Peyer's patch (tissue), 4 donors: ENCODE measurements at regions not wholly inside any gene's neighbourhood (a gene's known extent, or its start where the extent isn't known, plus 50 kb on each side); places are given as distances from the start of the nearest gene placed in this dataset.

Source experiments
- POLR2A ChIP-seq, 2 donors: fragments of 450-650 bp; IDR thresholded peaks; one replicate each; pipeline ENCODE4 v1.5.1; 2017; ENCODE audit warnings: antibody characterized with exemption in 2 of 2, mild to moderate bottlenecking in 2 of 2, moderate library complexity in 2 of 2
- TF ChIP-seq, protein P1 (sequence below), 6 experiments: fragments of 450-650 bp in 4 of 6; fragments of 200-600 bp in 2 of 6; sonication (generic) in 1 of 6; IDR thresholded peaks; one replicate each; pipeline ENCODE4 v1.5.1; 2017 to 2019; ENCODE audit warnings: antibody characterized with exemption in 6 of 6, mild to moderate bottlenecking in 3 of 6, moderate library complexity in 1 of 6

DNA sequence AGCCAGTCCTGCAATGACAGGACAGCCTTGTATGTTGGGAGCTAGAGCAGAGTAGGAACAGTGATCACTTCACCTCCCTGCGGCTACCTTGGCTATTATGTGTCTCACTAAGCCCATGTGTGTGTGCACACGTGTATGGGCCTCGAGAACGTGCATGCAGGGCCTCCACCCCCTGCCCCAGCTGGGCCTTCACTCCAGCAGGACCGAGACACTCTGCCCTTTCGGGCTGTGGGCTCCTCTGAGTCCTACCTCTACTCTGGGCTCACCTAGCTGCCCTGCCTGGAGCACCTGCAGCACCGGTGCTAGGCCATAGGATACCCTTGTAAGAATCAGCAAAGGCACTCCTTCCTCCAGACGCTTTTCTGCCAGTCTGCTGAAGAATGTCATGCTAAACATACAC is 77.5 kb downstream of the LINGO1 start:
- TF ChIP-seq, protein P1, sequence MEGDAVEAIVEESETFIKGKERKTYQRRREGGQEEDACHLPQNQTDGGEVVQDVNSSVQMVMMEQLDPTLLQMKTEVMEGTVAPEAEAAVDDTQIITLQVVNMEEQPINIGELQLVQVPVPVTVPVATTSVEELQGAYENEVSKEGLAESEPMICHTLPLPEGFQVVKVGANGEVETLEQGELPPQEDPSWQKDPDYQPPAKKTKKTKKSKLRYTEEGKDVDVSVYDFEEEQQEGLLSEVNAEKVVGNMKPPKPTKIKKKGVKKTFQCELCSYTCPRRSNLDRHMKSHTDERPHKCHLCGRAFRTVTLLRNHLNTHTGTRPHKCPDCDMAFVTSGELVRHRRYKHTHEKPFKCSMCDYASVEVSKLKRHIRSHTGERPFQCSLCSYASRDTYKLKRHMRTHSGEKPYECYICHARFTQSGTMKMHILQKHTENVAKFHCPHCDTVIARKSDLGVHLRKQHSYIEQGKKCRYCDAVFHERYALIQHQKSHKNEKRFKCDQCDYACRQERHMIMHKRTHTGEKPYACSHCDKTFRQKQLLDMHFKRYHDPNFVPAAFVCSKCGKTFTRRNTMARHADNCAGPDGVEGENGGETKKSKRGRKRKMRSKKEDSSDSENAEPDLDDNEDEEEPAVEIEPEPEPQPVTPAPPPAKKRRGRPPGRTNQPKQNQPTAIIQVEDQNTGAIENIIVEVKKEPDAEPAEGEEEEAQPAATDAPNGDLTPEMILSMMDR (IDR thresholded peaks at IDR 0.05) = no peak
- TF ChIP-seq POLR2A (IDR thresholded peaks at IDR 0.05) = no peak
